GM12875 (cell line): ENCODE measurements at regions not wholly inside any gene's neighbourhood (a gene's known extent, or its start where the extent isn't known, plus 50 kb on each side); places are given as distances from the start of the nearest gene placed in this dataset.

Experiments
- H3K4me3 ChIP-seq: one replicate; pipeline ENCODE4 v1.5.1; 2011; ENCODE audit warnings: low read depth, low read length, control low read depth
- CTCF ChIP-seq: IDR thresholded peaks from 2 replicates; pipeline ENCODE4 v1.5.1; 2011; ENCODE audit warnings: low read depth, mild to moderate bottlenecking, control low read depth, inconsistent platforms, low read length, moderate library complexity, borderline replicate concordance; ENCODE audit not compliant: insufficient read depth

DNA sequence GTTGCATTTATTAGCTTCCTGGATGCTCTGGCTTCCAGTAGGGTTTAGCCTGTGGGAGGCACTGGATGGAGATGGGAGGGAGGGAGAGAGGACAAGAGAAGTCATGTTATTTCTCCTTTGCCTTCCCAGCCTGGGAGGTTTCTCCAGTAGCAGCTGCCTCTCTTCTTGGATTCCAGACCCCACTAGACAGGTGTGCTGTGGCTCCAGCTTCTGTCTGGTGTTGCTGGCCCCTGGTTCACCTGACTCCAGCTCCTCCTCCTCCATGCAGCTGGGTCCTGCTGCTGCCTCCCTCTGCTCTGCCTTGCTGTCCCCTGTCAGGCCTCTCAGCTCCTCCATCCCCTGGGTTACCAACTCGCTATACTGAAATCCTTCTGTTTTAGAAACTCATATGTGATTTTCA is 188.9 kb upstream of the TNP1 start:
- no peak overlapping the region for H3K4me3 ChIP-seq
- TF ChIP-seq CTCF = no peak

DNA sequence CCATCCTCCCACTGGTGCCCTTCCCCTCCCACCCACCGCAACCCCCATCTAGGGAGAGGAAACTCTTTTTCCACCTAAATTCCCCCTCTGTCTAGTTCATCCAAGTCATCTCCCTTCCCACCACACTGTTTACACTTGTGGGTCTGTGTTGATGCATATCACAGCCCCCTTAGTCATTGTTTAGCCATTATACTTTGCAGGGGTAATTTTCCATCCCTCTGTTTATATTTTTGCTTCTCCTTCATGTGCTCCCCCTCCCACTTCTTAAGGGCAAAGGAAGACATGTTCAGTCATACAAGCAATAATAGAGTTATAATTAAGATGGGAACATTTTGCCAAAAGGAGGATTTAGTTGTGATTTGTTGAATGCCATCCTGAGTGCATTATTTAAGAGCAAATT is 187.8 kb upstream of the TNP1 start:
- TF ChIP-seq CTCF = no peak
- no peak overlapping the region for H3K4me3 ChIP-seq

GRCh38 chr2:217047209-217047608 is 187.3 kb upstream of the TNP1 start:
- no peak for TF ChIP-seq CTCF
- no peak overlapping the region for H3K4me3 ChIP-seq

DNA sequence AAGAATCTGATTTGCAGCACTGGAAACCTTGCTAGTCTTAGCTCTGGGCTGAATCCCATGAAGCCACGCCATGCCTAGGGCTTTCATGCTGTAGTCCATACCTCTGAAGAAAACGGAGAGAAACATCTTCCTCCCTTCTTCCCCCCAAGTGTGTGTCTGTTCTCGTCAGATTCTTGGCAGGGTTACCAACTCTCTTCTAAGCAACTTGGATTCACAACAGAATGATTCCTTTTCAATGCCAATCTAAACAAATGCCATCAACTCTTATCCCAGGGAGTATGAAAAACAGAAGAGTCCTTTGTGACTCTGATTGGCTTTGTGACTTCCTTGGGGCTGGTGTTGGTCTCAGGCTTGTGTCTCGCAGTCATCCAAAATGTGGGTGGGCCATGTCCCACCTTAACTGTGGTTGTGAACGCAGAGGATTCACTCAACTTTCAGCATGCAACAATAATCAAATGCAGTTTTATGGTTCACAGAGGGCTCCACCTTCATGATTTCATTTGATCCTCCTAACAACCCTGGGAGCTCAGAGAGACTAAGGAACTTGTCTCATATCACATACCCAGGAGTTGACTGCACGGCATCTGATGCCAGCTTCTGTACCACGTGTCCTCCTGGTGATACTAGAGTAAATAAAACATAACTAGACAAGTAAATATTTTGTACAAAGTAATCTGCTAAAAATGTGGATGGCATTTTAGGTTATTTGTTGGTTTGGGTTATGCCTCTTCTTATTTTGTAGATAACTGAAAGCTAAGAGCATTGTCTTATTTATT is 186.0 kb upstream of the TNP1 start:
- H3K4me3 ChIP-seq = no peak overlapping the region
- no peak for TF ChIP-seq CTCF

- no peak for TF ChIP-seq CTCF
These were observed 180.2 kb upstream of the TNP1 start for GRCh38 chr2:217040099-217040498.

DNA sequence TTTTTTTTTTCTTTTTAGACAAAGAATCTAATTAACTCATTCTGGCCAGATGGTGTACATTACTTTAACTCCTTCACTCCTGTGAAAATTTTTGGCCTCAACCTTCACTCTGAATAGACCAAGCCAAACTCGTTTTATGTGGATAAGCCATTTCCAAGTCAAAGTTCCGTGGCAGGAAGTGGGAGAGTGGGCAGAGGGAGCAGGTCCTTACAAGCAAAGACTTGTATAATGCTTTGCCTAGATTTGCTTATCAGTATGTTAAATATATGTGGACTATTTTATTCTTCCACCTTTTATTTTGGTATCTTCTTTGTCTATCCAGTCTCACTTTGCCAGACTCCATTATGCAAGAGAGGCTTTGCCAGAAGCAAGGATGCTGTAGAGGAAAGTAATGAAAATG is 178.1 kb upstream of the TNP1 start:
- TF ChIP-seq CTCF = no peak
- H3K4me3 ChIP-seq = no peak overlapping the region

More at GRCh38 chr2:217040099-217040498, 180.2 kb upstream of the TNP1 start:
- no peak overlapping the region for H3K4me3 ChIP-seq

DNA sequence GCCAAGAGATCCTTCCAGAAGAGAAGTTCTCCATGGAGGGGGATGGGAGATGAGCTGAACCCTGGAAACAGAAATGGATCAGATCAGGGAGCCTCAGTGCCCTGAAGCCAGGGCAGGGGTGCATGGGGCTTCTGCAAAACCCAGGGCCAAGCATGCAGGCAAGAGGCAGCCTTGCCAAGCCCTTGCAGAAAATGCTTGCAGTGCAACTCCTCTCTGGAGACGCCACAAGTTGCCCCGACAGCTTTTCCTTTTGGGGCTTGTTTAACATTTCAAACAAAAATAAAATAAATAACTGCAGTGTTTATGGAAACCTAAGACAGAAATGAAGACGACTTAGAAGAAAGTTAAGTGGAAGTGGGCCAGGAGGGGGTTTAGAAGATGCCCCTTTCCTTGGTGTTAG is 177.5 kb upstream of the TNP1 start:
- no peak for TF ChIP-seq CTCF
- H3K4me3 ChIP-seq = no peak overlapping the region
